GM18508 (cell line): ENCODE measurements at regions not wholly inside any gene's neighbourhood (a gene's known extent, or its start where the extent isn't known, plus 50 kb on each side); places are given as distances from the start of the nearest gene placed in this dataset.
"Not testable (repeated sequence)": the region's sequence is repeated elsewhere in the genome, so short reads cannot be mapped to it uniquely, and the experiment has no call there.

ENCODE experiments used
- ATAC-seq: cut with Tn5 transposase; IDR thresholded peaks from one replicate; pipeline ENCODE4 v1.9.1; 2021; ENCODE audit warnings: moderate number of reproducible peaks; ENCODE audit not compliant: insufficient read depth, unreplicated experiment

DNA sequence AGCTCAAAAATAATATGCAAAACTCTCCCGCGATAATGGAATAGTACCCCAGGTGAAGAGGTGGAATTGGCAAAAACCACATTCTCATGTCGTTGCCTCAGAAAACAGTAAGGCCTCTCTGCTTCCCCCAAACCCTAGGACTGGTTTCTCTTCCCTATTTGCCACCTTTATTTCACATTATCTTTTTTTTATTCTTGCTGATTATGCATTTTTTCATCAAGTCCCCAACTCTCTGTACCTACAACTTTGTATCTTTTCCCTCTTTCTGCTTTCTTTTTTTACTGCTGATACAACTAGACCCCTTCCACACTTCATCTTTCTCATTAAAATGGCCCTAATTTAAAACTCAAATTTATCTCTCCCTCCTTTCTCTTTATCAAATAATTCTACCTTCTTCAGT, 1472.2 kb downstream of the SUCLG1 start:
- no peak for ATAC-seq

DNA sequence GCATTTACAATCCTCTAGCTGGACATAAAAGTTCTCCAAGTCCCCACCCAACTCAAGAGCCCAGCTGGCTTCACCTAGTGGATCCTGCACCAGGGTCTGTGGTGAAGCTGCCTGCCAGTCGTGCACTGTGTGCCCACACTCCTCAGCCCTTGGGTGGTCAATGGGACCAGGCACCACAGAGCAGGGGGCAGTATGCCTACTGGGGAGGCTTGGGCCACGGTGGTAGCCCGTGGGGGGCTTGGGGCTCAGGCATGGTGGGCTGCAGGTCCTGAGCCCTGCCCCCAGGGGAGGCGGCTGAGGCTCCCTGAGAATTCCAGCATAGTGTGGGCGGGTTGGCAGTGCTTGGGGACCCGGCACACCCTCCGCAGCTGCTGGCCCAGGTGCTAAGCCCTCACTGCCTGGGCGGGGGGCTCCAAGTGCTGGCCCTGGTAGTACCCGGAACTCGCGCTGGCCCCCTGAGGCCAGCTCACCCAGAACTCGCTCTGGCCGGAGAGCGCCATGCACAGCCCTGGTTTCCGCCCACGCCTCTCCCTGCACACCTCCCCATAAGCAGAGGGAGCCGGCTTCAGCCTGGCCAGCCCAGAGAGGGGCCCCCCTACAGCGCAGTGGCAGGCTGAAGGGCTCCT, 1473.4 kb downstream of the SUCLG1 start:
- no peak for ATAC-seq

DNA sequence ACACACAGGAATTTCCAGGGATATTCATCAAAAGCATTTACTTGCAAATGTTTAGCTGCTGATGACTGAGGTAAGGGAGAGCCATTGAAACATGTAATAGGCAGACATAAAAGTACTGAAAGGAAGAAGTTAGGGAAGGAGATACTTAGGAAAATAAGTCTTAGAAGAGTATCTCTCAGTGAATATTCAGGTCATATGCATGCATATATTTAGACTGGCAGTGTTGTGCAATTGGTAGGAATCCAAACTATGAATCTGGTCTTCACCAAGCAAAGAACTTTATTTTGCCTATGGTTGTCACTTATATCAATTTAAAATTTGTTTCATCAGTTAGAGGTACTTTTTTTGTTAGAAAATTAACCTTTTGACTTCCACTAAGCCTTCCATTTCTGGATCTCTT, 1490.7 kb downstream of the SUCLG1 start:
- ATAC-seq: no peak

DNA sequence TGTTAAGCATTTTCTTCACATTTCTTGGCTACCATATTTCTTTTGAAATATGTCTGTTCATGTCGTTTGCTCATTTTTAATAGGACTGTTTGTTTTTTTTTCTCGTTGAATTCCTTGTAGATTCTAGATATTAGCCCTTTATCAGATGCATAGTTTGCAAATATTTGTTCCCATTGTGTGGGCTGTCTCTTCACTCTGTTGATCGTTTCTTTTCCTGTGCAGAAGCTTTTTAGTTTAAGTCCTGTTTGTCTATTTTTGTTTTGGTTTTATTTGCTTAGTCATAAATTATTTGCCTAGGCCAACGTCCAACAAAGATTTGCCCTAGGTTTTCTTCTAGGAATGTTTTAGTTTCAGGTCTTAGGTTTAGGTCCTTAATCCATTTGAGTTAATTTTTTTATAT, 1494.7 kb downstream of the SUCLG1 start:
- ATAC-seq: no peak

DNA sequence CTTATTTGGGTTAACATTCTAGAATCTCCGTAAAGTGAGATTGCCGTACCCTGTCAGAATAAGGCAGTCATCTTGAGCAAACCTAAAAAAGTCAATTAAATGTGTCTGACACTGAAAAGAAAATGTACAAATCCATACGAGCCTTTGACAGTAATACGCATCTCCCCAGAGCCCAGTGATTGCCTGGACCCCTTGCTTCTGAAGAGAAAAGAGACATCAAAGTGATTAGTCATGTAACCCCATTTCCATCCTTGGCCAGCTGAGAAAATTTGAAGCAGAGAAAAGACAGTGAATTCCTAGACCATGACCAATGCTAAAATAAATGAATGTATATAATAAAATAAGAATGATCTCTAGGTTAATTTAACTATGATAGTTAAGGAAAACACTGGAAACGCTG, 1499.4 kb downstream of the SUCLG1 start:
- ATAC-seq: no peak

DNA sequence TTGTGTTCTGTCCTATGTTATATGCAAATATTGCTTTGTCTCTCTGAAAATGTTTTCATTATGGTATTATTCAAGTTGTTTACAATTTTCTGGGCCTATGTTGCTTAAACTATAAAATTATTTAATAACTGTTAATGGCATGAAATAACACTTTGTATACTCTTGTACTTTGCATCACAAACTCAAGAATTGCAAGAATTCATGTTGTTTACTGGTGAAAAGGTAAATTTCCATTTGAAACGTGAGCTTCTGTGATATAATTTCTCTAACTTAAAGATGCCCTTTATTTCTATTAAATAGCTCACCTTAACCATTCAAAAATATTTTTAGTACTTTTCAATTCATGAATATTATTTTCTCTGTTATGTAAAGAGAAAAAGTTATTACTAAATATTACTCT, 1504.2 kb downstream of the SUCLG1 start:
- ATAC-seq: no peak

DNA sequence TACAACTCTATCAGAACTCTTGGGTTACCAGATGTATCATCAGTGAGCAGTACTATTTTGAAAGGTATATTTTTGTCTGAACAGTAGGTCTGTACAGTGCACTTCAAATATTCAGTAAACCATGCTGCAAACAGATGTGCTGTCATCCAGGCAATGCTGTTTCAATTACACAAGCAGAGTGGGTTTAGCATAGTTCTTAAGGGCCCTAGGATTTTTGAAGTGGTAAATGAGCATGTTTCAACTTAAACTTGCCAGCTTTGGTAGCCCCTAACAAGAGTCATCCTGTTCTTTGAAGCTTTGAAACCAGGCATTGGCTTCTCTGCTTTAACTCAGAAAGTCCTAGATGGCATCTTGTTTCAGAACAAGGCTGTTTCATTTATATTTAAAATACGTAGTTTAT, 1519.9 kb downstream of the SUCLG1 start:
- ATAC-seq: no peak

DNA sequence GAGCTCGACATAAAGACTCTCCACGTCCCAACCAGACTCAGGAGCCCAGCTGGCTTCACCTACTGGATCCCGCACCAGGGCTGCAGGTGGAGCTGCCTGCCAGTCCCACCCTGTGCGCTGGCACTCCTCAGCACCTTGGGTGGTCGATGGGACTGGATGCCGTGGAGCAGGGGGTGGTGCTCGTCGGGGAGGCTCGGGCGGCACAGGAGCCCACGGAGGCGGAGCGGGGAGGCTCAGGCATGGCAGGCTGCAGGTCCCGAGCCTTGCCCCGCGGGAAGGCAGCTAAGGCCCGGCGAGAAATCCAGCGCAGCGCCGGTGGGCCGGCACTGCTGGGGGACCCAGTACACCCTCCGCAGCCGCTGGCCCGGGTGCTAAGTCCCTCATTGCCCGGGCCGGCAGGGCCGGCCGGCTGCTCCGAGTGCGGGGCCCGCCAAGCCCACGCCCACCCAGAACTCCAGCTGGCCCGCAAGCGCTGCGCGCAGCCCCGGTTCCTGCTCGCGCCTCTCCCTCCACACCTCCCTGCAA, 1520.7 kb downstream of the SUCLG1 start:
- ATAC-seq: not testable (repeated sequence)

DNA sequence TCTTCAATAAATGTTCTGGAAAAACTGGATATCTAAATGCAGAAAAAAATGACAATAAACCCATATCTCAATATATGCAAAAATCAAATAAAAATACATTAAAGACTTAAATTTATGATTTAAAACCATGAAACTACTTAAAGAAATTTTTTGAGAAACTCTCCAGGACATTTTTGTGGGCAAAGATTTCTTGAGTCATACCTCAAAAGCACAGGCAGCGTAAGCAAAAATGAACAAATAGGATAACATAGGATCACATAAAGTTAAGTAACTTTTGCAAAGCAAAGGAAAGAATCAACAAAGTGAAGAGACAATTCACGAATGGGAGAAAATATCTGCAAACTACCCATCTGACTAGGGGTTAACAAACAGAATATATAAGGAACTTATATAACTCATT, 1545.5 kb downstream of the SUCLG1 start:
- no peak for ATAC-seq

DNA sequence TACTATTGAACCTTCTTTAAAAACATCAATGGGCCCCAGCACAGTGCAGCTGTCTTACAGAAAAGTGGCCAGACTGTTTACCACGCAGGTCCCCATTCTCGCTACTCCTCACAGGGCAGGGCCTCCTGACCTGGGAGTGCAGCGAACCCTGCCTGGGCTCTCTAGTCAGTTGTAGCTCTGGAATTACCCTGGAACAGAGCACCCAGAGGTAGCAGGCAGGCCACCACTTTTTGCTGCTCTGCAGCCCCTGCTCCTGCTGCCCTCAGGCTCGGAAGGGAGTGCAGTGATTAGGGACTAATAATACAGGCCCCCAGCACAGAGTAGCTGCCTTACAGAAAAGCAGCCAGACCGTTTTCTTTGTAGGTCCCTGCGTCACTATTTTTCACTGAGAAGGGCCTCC, 1563.0 kb downstream of the SUCLG1 start:
- no peak for ATAC-seq

DNA sequence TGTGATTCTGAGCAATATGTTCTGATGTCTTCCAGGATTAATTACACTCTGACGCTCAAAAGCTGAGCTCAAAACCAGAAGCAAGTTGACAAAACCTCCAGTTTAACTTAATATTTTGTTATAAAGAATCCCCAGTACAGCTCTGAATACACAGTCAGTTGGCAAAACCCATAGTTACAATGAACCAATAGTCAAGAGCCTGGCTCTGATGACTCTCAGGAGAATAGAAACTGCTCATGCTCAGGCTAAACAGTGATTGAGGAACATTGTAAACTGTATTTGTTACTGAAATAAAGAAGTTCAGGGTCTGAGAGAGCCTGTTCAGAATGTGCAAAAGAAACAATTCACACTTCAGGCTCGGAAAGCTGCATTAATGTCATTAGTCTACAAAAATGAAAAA, 1565.9 kb downstream of the SUCLG1 start:
- ATAC-seq: no peak

DNA sequence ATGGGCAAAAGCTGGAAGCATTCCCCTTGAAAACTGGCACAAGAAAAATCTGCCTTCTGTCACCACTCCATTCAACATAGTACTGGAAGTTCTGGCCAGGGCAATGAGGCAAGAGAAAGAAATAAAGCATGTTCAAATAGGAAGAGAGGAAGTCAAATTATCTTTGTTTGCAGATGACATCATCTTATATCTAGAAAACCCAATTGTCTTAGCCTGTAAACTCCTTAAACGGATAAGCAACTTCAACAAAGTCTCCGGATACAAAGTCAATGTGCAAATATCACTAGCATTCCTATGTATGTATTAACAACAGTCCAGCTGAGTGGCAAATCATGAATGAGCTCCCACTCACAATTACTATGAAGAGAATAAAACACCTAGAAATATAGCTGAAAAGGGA, 1579.3 kb downstream of the SUCLG1 start:
- ATAC-seq: no peak

DNA sequence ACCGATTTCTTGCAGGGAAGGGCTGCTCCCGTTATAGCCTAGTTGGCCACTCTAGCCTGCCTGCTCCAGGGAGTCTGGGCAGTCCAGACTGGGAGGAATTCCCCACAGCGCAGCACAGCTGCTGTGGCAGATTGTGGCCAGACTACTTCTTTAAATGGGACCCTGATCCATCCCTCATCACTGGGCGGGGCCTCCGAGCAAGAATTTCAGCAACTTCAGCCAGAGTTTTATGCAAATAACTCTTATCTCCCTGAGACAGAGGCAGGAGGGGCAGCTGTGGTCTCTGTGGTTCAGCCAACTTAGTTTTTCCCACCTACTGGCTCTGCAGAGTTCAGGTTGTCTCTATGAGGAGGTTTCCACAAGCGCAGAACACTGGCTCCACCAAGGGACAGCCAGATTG, 1583.2 kb downstream of the SUCLG1 start:
- no peak for ATAC-seq

DNA sequence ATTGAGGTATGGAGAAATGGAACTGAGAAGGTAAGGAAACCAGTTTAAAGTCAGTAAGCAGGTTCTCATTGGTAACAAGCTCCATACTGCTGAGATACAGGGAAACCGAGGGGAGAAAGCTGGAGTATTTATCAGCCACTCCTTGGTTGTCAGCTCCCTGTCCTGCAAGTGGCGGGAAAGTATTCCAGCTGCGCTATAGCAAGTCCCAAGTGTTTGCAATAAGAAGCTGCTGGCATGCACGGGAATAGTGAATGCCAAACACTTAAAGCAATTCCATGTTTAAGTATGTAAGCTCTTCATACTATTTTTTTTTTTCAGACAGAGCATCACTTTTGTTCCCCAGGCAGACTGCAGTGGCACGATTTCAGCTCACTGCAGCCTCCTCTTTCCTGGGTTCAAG, 1601.1 kb downstream of the SUCLG1 start:
- ATAC-seq: no peak

DNA sequence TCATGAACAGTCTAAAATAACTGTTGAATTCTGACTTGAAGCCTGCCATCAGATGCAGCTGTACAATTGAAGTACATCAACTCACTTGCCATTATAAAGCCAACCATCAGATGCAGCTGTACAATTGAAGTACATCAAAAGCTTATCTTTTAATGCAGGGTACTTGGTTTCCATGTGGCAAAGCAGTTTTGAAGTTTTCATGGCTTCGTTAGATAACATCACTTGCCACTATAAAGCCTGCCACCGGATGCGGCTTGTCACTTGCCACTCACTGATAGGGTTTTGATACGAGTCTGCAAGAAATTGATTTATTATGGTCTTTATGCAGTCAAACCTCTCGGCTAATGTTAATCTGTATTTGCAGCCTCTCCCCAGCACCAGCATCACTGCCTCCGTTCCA, 1605.8 kb downstream of the SUCLG1 start:
- ATAC-seq: no peak

DNA sequence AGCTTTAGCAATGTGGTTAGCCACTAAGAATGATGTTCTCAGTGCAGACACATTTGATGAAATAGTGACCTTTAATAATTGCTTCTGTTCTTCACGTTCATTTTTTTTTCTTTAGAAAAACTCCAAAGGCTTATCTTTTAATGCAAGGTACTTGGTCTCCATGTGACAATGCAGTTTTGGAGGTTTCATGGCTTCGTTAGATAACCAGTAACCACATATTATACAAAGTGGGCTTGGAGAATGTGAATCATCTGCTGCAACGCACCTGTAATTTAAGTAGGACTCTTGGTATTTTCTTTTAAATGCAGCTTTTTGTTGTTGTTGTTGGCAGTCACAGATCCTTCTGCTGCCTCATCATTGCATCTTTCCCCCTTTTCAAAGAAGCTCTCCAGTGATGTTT, 1606.3 kb downstream of the SUCLG1 start:
- ATAC-seq: no peak

DNA sequence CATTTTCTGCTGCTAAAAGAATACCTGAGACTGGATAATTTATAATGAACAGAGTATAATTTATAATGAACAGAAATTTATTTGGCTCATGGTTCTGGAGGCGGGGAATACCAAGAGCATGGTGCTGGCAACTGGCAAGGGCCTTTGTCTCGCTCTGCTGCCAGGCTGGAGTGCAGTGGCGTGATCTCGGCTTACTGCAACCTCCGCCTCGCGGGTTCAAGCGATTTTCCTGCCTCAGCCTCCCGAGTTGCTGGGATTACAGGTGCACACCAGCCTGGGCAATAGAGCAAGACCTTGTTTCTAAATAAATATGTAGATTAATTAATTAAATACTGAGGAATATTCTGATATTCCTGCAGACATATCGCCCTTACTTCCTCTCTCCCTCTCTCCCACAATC, 1610.8 kb downstream of the SUCLG1 start:
- no peak for ATAC-seq

DNA sequence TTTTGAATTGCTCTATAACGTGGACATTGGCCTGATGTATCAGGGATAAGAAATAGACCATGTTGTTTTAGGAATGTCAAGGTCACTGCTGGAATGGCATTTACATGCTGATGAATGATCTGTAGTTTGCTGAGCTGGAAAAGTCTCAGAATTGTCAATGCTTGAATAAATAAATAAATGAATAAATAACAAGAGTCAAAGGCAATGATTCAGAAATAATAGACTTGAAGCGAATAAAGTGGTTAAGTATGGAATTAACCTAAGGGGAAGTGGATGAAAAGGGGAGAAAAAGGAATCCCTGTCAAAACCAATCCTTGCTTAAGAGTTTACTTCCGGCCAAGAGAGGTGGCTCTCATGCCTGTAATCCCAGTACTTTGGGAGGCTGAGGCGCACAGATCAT, 1620.0 kb downstream of the SUCLG1 start:
- ATAC-seq: no peak

DNA sequence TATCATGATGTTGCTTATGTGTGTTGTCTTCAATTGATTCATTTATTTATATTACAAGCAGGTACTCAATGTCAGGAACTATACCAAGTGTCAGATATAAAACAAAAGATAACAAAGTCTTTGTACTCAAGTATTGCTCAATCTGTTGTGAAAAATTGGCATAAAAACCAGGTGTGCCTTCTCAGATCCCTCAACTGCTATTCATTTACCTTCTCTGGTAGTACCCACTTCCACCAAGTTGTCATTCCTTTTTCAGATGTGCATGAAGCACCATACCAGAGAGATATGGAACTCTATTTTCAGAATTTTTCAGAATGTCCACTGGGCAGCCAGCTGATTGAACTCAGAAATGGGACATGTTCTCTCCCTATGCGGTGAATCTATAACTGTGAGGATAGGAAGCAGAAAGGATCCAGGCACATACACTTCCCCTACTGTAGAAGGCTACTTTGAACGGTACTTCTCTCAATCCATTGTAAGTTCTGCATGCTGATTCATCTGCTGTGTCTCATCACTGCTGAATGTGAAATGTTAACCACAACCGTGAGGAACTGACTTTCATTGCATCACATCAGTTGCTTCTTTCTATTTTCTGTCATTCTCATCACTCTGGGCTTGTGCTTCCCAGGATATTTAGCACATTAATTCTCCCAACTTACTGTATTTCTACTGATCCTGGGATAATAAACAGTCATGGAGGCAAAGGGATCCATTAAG, 1621.3 kb downstream of the SUCLG1 start:
- ATAC-seq: no peak

DNA sequence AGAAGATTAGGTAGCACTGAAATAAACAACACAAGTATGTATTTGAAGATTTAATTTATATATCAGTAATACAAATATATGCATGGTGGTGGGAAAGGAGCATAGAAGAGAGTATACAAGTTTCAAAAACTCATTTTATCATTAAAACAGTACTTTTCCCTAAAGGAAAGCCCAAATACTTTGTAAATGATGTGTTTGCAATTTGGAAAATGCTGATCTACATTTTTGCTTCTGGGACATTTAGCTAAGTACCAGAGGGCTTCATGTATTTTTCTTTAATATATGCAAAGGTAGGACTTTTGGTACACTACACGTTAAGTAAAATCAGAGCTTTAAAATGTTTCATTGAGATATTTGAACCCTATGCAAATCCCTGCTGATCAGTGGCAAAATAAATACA, 1624.2 kb downstream of the SUCLG1 start:
- no peak for ATAC-seq

DNA sequence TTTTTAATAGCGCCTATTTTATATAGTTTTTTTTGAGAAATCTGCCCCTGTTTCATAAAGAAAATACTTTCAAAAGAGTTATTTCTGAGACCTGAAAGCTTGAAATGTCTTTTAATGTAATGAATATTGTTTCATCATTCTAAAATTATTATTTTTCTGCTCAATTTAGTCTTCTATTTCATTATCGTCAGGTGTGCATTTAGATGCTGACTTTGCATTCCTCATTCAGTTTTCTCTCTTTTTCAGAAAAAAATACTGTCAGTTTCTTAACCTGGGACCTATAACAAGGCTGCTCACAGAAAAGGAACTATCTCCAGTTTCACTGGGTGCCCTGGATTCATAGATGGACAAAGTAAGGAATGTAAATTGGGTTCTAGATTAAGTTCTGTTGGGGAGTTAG, 1631.7 kb downstream of the SUCLG1 start:
- no peak for ATAC-seq

DNA sequence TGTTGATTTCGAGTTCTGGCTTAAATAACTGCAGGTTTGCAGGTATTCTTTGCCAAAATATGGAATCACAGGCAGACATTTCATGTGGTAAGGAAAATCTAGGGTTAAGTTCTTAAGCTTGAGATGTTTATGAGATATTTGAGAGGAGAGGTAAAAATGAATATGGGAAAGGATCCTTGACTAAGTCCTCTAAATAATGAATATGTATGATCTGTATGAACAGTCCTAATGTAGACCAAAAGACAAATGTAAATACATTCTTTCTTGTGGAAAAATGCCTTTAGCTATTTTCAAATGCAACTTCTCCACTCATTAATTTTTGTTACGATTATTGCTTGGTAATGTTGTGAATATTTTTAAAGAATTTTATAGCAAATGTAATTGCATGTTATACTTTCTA, 1632.6 kb downstream of the SUCLG1 start:
- ATAC-seq: no peak
